HFFc6 (cell line): ENCODE measurements at regions not wholly inside any gene's neighbourhood (a gene's known extent, or its start where the extent isn't known, plus 50 kb on each side); places are given as distances from the start of the nearest gene placed in this dataset.

Experiments
- DNase-seq: peaks from one replicate; pipeline ENCODE4 v3.0.0-alpha.2; 2018
- H3K27ac Mint-ChIP-seq: 2 replicates; pipeline ENCODE4 v1.8.0; 2020; ENCODE audit warnings: mild to moderate bottlenecking, mixed read lengths
- H3K27me3 Mint-ChIP-seq: 2 replicates; pipeline ENCODE4 v1.8.0; 2021; ENCODE audit warnings: mild to moderate bottlenecking, moderate library complexity, mixed read lengths; ENCODE audit not compliant: insufficient read depth
- H3K36me3 Mint-ChIP-seq: 2 replicates; pipeline ENCODE4 v1.8.0; 2021; ENCODE audit warnings: low read depth, mixed read lengths
- H3K4me1 Mint-ChIP-seq: 2 replicates; pipeline ENCODE4 v1.8.0; 2020; ENCODE audit warnings: low read depth, mixed read lengths
- H3K4me3 Mint-ChIP-seq: 2 replicates; pipeline ENCODE4 v1.8.0; 2020; ENCODE audit warnings: mild to moderate bottlenecking, moderate library complexity, mixed read lengths
- H3K9me3 Mint-ChIP-seq: 2 replicates; pipeline ENCODE4 v1.8.0; 2020; ENCODE audit warnings: mild to moderate bottlenecking, mixed read lengths
- TF ChIP-seq, protein P1 (sequence below): fragments of 200-600 bp; sonication (generic); IDR thresholded peaks from 2 replicates; pipeline ENCODE4 v1.5.0; 2021; ENCODE audit warnings: antibody characterized with exemption, mild to moderate bottlenecking

GRCh38 chr10:78429984-78430383, 396.3 kb downstream of the RPS24 start:
- TF ChIP-seq, protein P1, sequence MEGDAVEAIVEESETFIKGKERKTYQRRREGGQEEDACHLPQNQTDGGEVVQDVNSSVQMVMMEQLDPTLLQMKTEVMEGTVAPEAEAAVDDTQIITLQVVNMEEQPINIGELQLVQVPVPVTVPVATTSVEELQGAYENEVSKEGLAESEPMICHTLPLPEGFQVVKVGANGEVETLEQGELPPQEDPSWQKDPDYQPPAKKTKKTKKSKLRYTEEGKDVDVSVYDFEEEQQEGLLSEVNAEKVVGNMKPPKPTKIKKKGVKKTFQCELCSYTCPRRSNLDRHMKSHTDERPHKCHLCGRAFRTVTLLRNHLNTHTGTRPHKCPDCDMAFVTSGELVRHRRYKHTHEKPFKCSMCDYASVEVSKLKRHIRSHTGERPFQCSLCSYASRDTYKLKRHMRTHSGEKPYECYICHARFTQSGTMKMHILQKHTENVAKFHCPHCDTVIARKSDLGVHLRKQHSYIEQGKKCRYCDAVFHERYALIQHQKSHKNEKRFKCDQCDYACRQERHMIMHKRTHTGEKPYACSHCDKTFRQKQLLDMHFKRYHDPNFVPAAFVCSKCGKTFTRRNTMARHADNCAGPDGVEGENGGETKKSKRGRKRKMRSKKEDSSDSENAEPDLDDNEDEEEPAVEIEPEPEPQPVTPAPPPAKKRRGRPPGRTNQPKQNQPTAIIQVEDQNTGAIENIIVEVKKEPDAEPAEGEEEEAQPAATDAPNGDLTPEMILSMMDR = no peak
- DNase-seq = no peak
- Mint-ChIP-seq H3K9me3 (peaks cover 10% of the 10 kb centered on the region), H3K4me3 (no peak overlapping the region), H3K36me3 (peaks cover 9% of the 10 kb centered on the region; the same call in 1 of the 2 replicates), H3K27ac (no peak overlapping the region), H3K4me1 (peaks cover 7% of the 10 kb centered on the region; the same call in 1 of the 2 replicates), H3K27me3 (peaks cover 29% of the 10 kb centered on the region)

- Mint-ChIP-seq H3K4me1 (peaks cover 7% of the 10 kb centered on the region; the same call in 1 of the 2 replicates), H3K27me3 (peaks cover 34% of the 10 kb centered on the region), H3K9me3 (no peaks in the 10 kb centered on the region), H3K27ac (no peak overlapping the region), H3K4me3 (no peak overlapping the region), H3K36me3 (no peaks in the 10 kb centered on the region)
- no peak for DNase-seq
- TF ChIP-seq, protein P1 = peak; percentile 26
Observed at GRCh38 chr10:78432583-78432982, 398.9 kb downstream of the RPS24 start.

GRCh38 chr10:78433076-78433595, 399.5 kb downstream of the RPS24 start:
- no peak overlapping the region for H3K4me3 Mint-ChIP-seq
- H3K27me3 Mint-ChIP-seq = peaks cover 34% of the 10 kb centered on the region
- H3K4me1 Mint-ChIP-seq = peaks cover 7% of the 10 kb centered on the region; the same call in 1 of the 2 replicates
- H3K36me3 Mint-ChIP-seq = no peaks in the 10 kb centered on the region
- DNase-seq = no peak
- TF ChIP-seq, protein P1 = no peak
- no peaks in the 10 kb centered on the region for H3K9me3 Mint-ChIP-seq
- no peak overlapping the region for H3K27ac Mint-ChIP-seq

DNA sequence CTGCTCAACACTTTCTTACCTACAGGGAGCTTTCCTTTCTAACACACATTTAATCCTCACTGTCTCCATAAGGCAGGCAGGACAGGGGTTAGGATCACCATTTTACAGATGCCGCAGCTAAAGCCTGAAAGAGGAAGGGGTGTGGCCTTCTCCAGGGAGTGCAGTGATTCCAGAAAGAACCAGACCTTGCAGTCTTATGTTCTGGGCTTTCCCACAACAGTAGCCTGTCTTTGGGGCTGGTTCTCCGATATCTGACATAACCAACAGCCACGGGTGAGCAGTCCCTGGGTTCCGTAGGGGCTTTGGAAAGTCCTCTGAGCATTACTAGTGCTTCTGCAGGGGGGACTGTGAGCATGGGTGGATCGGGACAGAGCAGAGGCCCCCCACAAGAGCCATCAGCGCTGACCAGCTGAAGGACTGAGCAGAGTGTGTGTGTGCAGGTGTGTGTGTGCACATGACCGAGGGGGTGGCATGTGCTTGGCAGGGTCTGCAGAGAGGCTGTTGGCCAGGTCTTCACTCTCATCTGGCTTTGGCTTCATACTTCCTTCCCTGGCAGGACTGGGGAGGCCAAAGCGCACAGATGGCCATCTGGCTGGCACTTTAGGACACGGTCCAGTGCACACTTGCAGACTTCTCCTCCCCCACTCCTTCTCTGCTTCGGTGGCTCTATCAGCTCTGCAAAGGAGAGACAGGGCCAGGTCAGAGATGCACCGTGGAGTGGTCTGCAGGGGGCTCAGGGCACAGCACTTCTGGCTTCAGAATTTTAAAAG, 400.3 kb downstream of the RPS24 start:
- DNase-seq = no peak
- peaks cover 30% of the 10 kb centered on the region for H3K27me3 Mint-ChIP-seq
- H3K9me3 Mint-ChIP-seq = no peaks in the 10 kb centered on the region
- no peak overlapping the region for H3K27ac Mint-ChIP-seq
- H3K36me3 Mint-ChIP-seq = no peaks in the 10 kb centered on the region
- no peak overlapping the region for H3K4me3 Mint-ChIP-seq
- TF ChIP-seq, protein P1 = no peak
- H3K4me1 Mint-ChIP-seq = peaks cover 7% of the 10 kb centered on the region; the same call in 1 of the 2 replicates

GRCh38 chr10:78434886-78435285, 401.2 kb downstream of the RPS24 start:
- H3K9me3 Mint-ChIP-seq = no peaks in the 10 kb centered on the region
- peaks cover 7% of the 10 kb centered on the region; the same call in 1 of the 2 replicates for H3K4me1 Mint-ChIP-seq
- TF ChIP-seq, protein P1 = no peak
- DNase-seq = no peak
- H3K36me3 Mint-ChIP-seq = no peaks in the 10 kb centered on the region
- H3K27me3 Mint-ChIP-seq = peaks cover 29% of the 10 kb centered on the region
- H3K27ac Mint-ChIP-seq = no peak overlapping the region
- H3K4me3 Mint-ChIP-seq = no peak overlapping the region
